ENCODE measurements at regions not wholly inside any gene's neighbourhood (a gene's known extent, or its start where the extent isn't known, plus 50 kb on each side); places are given as distances from the start of the nearest gene placed in this dataset.

GRCh38 chr22:48347311-48347710 lies 1480.4 kb downstream of the BRD1 start:
- ChIA-PET POLR2A (ENCODE audit: unreplicated experiment) (no interaction called here), CTCF (no interaction called here)
- WGBS, 2 experiments (ENCODE audit: extremely low coverage in 2 of 2, insufficient read length in 1 of 2), result 43% methylated on average over 2 of the region's 9 CpGs; no CpG with 5 or more reads in 1 of the 2 experiments
- Histone ChIP-seq H3K14ac (replicated peaks; ENCODE audit: low read depth, low read length) (no peak overlapping the region), H3K9ac (ENCODE audit: low read depth, low read length) (no peak overlapping the region), H3K27me3 (ENCODE audit: control insufficient read depth, insufficient read depth, low read length) (no peaks in the 10 kb centered on the region), H3K18ac (ENCODE audit: low read depth, low read length) (no peak overlapping the region), H3K9me1 (ENCODE audit: insufficient read depth, low read length) (no peaks in the 10 kb centered on the region), H2BK120ac (ENCODE audit: low read depth, low read length) (no peak overlapping the region), H4K5ac (ENCODE audit: low read depth, low read length) (no peak overlapping the region), H4K20me1 (ENCODE audit: insufficient read depth, low read length) (no peaks in the 10 kb centered on the region), H2AK5ac (ENCODE audit: low read depth, low read length) (no peak overlapping the region), H3K27ac (ENCODE audit: insufficient read depth, low read length) (no peak overlapping the region), H2AFZ (replicated peaks; ENCODE audit: low read length, poor library complexity) (no peak overlapping the region), H2BK20ac (ENCODE audit: low read depth, low read length) (no peak overlapping the region), H3K4ac (ENCODE audit: low read depth, low read length) (no peak overlapping the region), H2BK15ac (ENCODE audit: low read depth, low read length) (no peak overlapping the region), H4K8ac (ENCODE audit: low read depth in 2 of 2, low read length in 2 of 2) (no peak overlapping the region), H2AK9ac (replicated peaks; ENCODE audit: low read depth, low read length, poor library complexity) (no peak overlapping the region), H3K9me3 (ENCODE audit: control insufficient read depth, insufficient read depth, low read length) (peaks cover 44% of the 10 kb centered on the region), H3K4me1 (ENCODE audit: control insufficient read depth, insufficient read depth, low read length) (no peaks in the 10 kb centered on the region), H3K23ac (ENCODE audit: low read depth, low read length) (no peak overlapping the region), H2BK5ac (ENCODE audit: low read depth, low read length, poor library complexity, severe bottlenecking) (no peak overlapping the region), H3K79me1 (ENCODE audit: low read depth in 1 of 2, low read length in 2 of 2) (no peaks in the 10 kb centered on the region), H3K36me3 (ENCODE audit: control insufficient read depth, insufficient read depth, low read length) (no peaks in the 10 kb centered on the region), H3K4me2 (ENCODE audit: low read depth, low read length) (no peak overlapping the region), H4K91ac (ENCODE audit: insufficient read depth, low read depth, low read length) (no peak overlapping the region), H3K4me3 (ENCODE audit: insufficient read depth, low read depth, low read length) (no peak overlapping the region), H3K56ac (ENCODE audit: extremely low read depth, insufficient read depth, low read length) (no peak overlapping the region)
- dilution Hi-C loops (cut with HindIII; ENCODE audit: low sequenced_read_pairs, unreplicated experiment) (no loop called here), intact Hi-C loops (cut with micrococcal nuclease) (no loop called here), in situ Hi-C loops (cut with MboI; ENCODE audit: low sequenced_read_pairs) (no loop called here)
- TF ChIP-seq BHLHE40 (IDR thresholded peaks at IDR 0.05; ENCODE audit: low read depth, low read length), result no peak
- TF ChIP-seq MAZ (IDR thresholded peaks at IDR 0.05; ENCODE audit: borderline replicate concordance, low read depth, low read length), result no peak
- TF ChIP-seq USF2 (IDR thresholded peaks at IDR 0.05; ENCODE audit: low read depth, low read length), result no peak
- no peak for TF ChIP-seq RAD21 (IDR thresholded peaks at IDR 0.05; ENCODE audit: low read length)
- TF ChIP-seq, protein P1, sequence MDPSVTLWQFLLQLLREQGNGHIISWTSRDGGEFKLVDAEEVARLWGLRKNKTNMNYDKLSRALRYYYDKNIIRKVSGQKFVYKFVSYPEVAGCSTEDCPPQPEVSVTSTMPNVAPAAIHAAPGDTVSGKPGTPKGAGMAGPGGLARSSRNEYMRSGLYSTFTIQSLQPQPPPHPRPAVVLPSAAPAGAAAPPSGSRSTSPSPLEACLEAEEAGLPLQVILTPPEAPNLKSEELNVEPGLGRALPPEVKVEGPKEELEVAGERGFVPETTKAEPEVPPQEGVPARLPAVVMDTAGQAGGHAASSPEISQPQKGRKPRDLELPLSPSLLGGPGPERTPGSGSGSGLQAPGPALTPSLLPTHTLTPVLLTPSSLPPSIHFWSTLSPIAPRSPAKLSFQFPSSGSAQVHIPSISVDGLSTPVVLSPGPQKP (IDR thresholded peaks at IDR 0.05; ENCODE audit: borderline replicate concordance, low read depth, low read length), result no peak
- TF ChIP-seq RCOR1 (IDR thresholded peaks at IDR 0.05; ENCODE audit: insufficient replicate concordance, low read length), result no peak
- TF ChIP-seq MAFK (IDR thresholded peaks at IDR 0.05; ENCODE audit: low read depth, low read length), result no peak
- TF ChIP-seq POLR2A (IDR thresholded peaks at IDR 0.05; ENCODE audit: low read depth, low read length), result no peak
- TF ChIP-seq RFX5 (IDR thresholded peaks at IDR 0.05; ENCODE audit: low read depth, low read length), result no peak
- TF ChIP-seq CHD1 (IDR thresholded peaks at IDR 0.05; ENCODE audit: low read depth, low read length), result no peak
- TF ChIP-seq SMC3 (IDR thresholded peaks at IDR 0.05; ENCODE audit: low read depth, low read length), result no peak
- TF ChIP-seq CEBPB (IDR thresholded peaks at IDR 0.05; ENCODE audit: low read depth, low read length), result no peak
- TF ChIP-seq CTCF (conservative IDR thresholded peaks at IDR 0.05; ENCODE audit: low read depth, low read length), result no peak
- no peak for TF ChIP-seq MXI1 (IDR thresholded peaks at IDR 0.05; ENCODE audit: borderline replicate concordance, low read depth, low read length)
- ATAC-seq (ENCODE audit: low read depth) (no peak), DNase-seq (no peak)
- no TSS peak for BruUV-seq (replicated peaks)

Data from IMR-90 (cell line).